Heart right ventricle (tissue), 16 donors: ENCODE measurements at regions not wholly inside any gene's neighbourhood (a gene's known extent, or its start where the extent isn't known, plus 50 kb on each side); places are given as distances from the start of the nearest gene placed in this dataset.

Experiments used
- ATAC-seq, 8 donors: fragments of 200-7000 bp; cut with Tn5 transposase; one replicate each; pipeline ENCODE4 v1.9.1; 2020; ENCODE audit warnings: mild to moderate bottlenecking in 8 of 8, moderate library complexity in 8 of 8, moderate number of reproducible peaks in 1 of 8
- DNase-seq, 2 donors: peaks; one replicate each; pipeline ENCODE4 v3.0.0-alpha.2; 2020
- H3K27ac ChIP-seq, 10 donors: fragments of 200-600 bp; sonication (generic) in 2 of 10; one replicate each; pipeline versions ENCODE4 v1.5.0 to v1.8.0; 2020 to 2022; ENCODE audit warnings: mild to moderate bottlenecking in 3 of 10
- H3K27me3 ChIP-seq, 7 donors: fragments of 200-600 bp; one replicate each; pipeline ENCODE4 v1.8.0; 2021 to 2022; ENCODE audit warnings: mild to moderate bottlenecking in 2 of 7
- H3K36me3 ChIP-seq, 9 donors: fragments of 200-600 bp; sonication (generic) in 1 of 9; one replicate each; pipeline versions ENCODE4 v1.5.0 to v1.8.0; 2020 to 2022; ENCODE audit warnings: mild to moderate bottlenecking in 2 of 9
- H3K4me1 ChIP-seq, 9 donors: fragments of 200-600 bp; sonication (generic) in 1 of 9; one replicate each; pipeline versions ENCODE4 v1.5.0 to v1.8.0; 2020 to 2022; ENCODE audit warnings: mild to moderate bottlenecking in 4 of 9
- H3K4me3 ChIP-seq, 10 donors: fragments of 200-600 bp; sonication (generic) in 2 of 10; one replicate each; pipeline versions ENCODE4 v1.5.0 to v1.8.0; 2020 to 2022; ENCODE audit warnings: mild to moderate bottlenecking in 7 of 10, moderate library complexity in 2 of 10
- H3K9me3 ChIP-seq, 11 donors: fragments of 200-600 bp in 10 of 11; sonication (generic) in 2 of 11; one replicate each; pipeline versions ENCODE4 v1.5.0 to v1.8.0; 2013 to 2022; ENCODE audit warnings: mild to moderate bottlenecking in 2 of 11, control low read depth in 1 of 11, moderate library complexity in 1 of 11
- CTCF ChIP-seq, 9 donors: fragments of 200-600 bp; sonication (generic) in 2 of 9; IDR thresholded peaks; one replicate each; pipeline versions ENCODE4 v1.5.0 to v1.8.0; 2021 to 2022; ENCODE audit warnings: antibody characterized with exemption in 9 of 9, mild to moderate bottlenecking in 5 of 9, moderate library complexity in 1 of 9
- WGBS, 2 donors: extraction: QIAGEN DNeasy Blood & Tissue Kit; methylation state at CpG; one replicate each; pipeline ENCODE4 v1.1.7; 2013; ENCODE audit warnings: inconsistent platforms in 1 of 2; 5-methylcytosine and 5-hydroxymethylcytosine counted together
- intact Hi-C, 10 donors: fragments of 100-400 bp; cut with DNase I; formaldehyde crosslinking; loops; one replicate each; pipeline versions ENCODE4 v1.11.1 to v1.14.2; 2022
- donor health status: Arrhythmogenic right ventricular cardiomyopathy.
- donor health status: ischemic (EF 13 %, LVEDD 7.1; RV severe dilation, severe dysfunction).
- donor health status: healthy with polysubstance abuse.
- donor health status: DM: no; HTN: yes; CAD: no.
- donor health status: DM: no; HTN: no; CAD: no.
- donor health status: ischemic (EF 25% LVEDD 6.9; RV normal size, moderate dysfunction).
- donor health status: ischemic (EF 25% LVEDD 5.7; RV mildly dilated, moderate dysfunction).
- donor health status: healthy.
- donor health status: DM: yes; HTN: yes; CAD: no.
- donor health status: Ischemic cardiomyopathy.
- donor health status: ischemic (EF 35%, LVEDD 5.7; RV mildly dilated, moderate dysfunction).
- donor health status: nonischemic (EF 11% LVEDD 7.7; RV severe dilation, severe dysfunction).
- donor health status: DM: yes; HTN: yes; CAD: no.
- donor health status: PGD.
- donor health status: ischemic (EF 29% LVEDD 5.4; RV normal size, mild dysfunction).
- donor health status: nonischemic (EF 23%, LVEDD 6.1; RV moderate dilation, normal function).

- intact Hi-C loops = no loop called here
- WGBS, 2 donors = 88 to 89% methylated on average over 6 of the region's 6 CpGs
- Histone ChIP-seq H3K4me1 (no peaks in the 10 kb centered on the region), H3K36me3 (no peaks in the 10 kb centered on the region), H3K4me3 (no peak overlapping the region), H3K27ac (no peak overlapping the region), H3K27me3 (peaks cover 0 to 11% (median 0%) of the 10 kb centered on the region in 7 donors), H3K9me3 (no peaks in the 10 kb centered on the region)
- ATAC-seq (no peak), DNase-seq (no peak)
- no peak for TF ChIP-seq CTCF (IDR thresholded peaks at IDR 0.05)
Observed at GRCh38 chr7:50155755-50156154, 62.7 kb upstream of the ZPBP start.

GRCh38 chr7:50153995-50154394, 60.9 kb upstream of the ZPBP start:
- no peaks in the 10 kb centered on the region for H3K9me3 ChIP-seq
- WGBS, 2 donors = 86 to 92% methylated on average over 6 of the region's 6 CpGs
- intact Hi-C loops = no loop called here
- H3K36me3 ChIP-seq = no peaks in the 10 kb centered on the region
- H3K27ac ChIP-seq = no peak overlapping the region
- TF ChIP-seq CTCF (IDR thresholded peaks at IDR 0.05) = no peak
- ATAC-seq (no peak), DNase-seq (no peak)
- no peak overlapping the region for H3K4me3 ChIP-seq
- H3K4me1 ChIP-seq = no peaks in the 10 kb centered on the region
- peaks cover 0 to 9% (median 0%) of the 10 kb centered on the region in 7 donors for H3K27me3 ChIP-seq

GRCh38 chr7:50153148-50153547, 60.1 kb upstream of the ZPBP start:
- no peak for ATAC-seq
- Histone ChIP-seq H3K27me3 (peaks cover 0 to 2% (median 0%) of the 10 kb centered on the region in 7 donors), H3K27ac (no peak overlapping the region), H3K36me3 (no peaks in the 10 kb centered on the region), H3K4me1 (peaks cover 0 to under 1% (median 0%) of the 10 kb centered on the region in 9 donors), H3K4me3 (no peak overlapping the region), H3K9me3 (no peaks in the 10 kb centered on the region)
- no peak for TF ChIP-seq CTCF (IDR thresholded peaks at IDR 0.05)
- no peak for DNase-seq
- intact Hi-C loops = no loop called here

GRCh38 chr7:50152486-50152885, 59.4 kb upstream of the ZPBP start:
- ATAC-seq = no peak
- H3K4me3 ChIP-seq = no peak overlapping the region

More at GRCh38 chr7:50152486-50152885, 59.4 kb upstream of the ZPBP start:
- 87 to 90% methylated on average over 8 of the region's 8 CpGs for WGBS, 2 donors
- Histone ChIP-seq H3K4me1 (peaks cover 0 to 6% (median 0%) of the 10 kb centered on the region in 9 donors), H3K27me3 (peaks cover 0 to 2% (median 0%) of the 10 kb centered on the region in 7 donors), H3K27ac (no peak overlapping the region), H3K9me3 (no peaks in the 10 kb centered on the region), H3K36me3 (no peaks in the 10 kb centered on the region)
- TF ChIP-seq CTCF (IDR thresholded peaks at IDR 0.05) = no peak
- intact Hi-C loops = no loop called here
- DNase-seq = no peak
